K562 (cell line): ENCODE measurements at regions not wholly inside any gene's neighbourhood (a gene's known extent, or its start where the extent isn't known, plus 50 kb on each side); places are given as distances from the start of the nearest gene placed in this dataset.

ENCODE experiments used
- ARHGAP35 ChIP-seq: fragments of 450-650 bp; IDR thresholded peaks from 2 replicates; pipeline ENCODE4 v1.6.1; 2018; ENCODE audit not compliant: partially characterized antibody
- MXI1 ChIP-seq: IDR thresholded peaks from 2 replicates; pipeline ENCODE4 v1.6.1; 2011; ENCODE audit warnings: low read depth, mild to moderate bottlenecking, improper control_type of control experiment, low read length
- PCBP2 ChIP-seq: fragments of 200-400 bp; formaldehyde crosslinking; IDR thresholded peaks from 2 replicates; pipeline ENCODE4 v1.6.1; 2018; ENCODE audit warnings: low read length, low read depth, mild to moderate bottlenecking, moderate library complexity; ENCODE audit not compliant: poor library complexity, severe bottlenecking
- PTBP1 ChIP-seq: fragments of 200-400 bp; formaldehyde crosslinking; IDR thresholded peaks from 2 replicates; pipeline ENCODE4 v1.6.1; 2017; ENCODE audit warnings: low read depth, low read length
- RFX5 ChIP-seq: IDR thresholded peaks from 2 replicates; pipeline ENCODE4 v1.6.1; 2011; ENCODE audit warnings: low read depth, mild to moderate bottlenecking, improper control_type of control experiment, low read length
- TBL1XR1 ChIP-seq, 2 experiments: IDR thresholded peaks; 2 replicates each; pipeline ENCODE4 v1.6.1; 2012; ENCODE audit warnings: improper control_type of control experiment in 2 of 2, low read length in 2 of 2, mild to moderate bottlenecking in 1 of 2
- TFAM ChIP-seq: fragments of 250-450 bp; sonication (Bioruptor Pico); conservative IDR thresholded peaks from 2 replicates; pipeline ENCODE4 v1.5.0; 2021; ENCODE audit warnings: mild to moderate bottlenecking, moderate library complexity
- ZBTB40 ChIP-seq, 2 experiments: fragments of 450-650 bp in 1 of 2; sonication (generic) in 1 of 2; formaldehyde crosslinking in 1 of 2; IDR thresholded peaks; 2 replicates each; pipeline versions ENCODE4 v1.7.1 to v1.9.0; 2016 to 2022; ENCODE audit warnings: inconsistent platforms in 1 of 2, mild to moderate bottlenecking in 1 of 2, missing genetic modification reagents in 1 of 2
- ZNF133 ChIP-seq: fragments of 250-450 bp; sonication (Bioruptor Pico); IDR thresholded peaks from 2 replicates; pipeline ENCODE4 v1.4.0; 2020; ENCODE audit warnings: mild to moderate bottlenecking
- ZNF239 ChIP-seq: fragments of 250-450 bp; sonication (Bioruptor Pico); IDR thresholded peaks from 2 replicates; pipeline ENCODE4 v1.4.0; 2020; ENCODE audit warnings: mild to moderate bottlenecking
- ZNF436 ChIP-seq: fragments of 250-450, 450-650 bp; sonication (Bioruptor Pico); formaldehyde crosslinking; IDR thresholded peaks from 2 replicates; pipeline ENCODE4 v1.7.0; 2020; ENCODE audit warnings: mild to moderate bottlenecking
- ZSCAN29 ChIP-seq: fragments of 450-650 bp; IDR thresholded peaks from 2 replicates; pipeline ENCODE4 v1.6.1; 2017
- TF ChIP-seq, protein P1 (sequence below): fragments of 450-650 bp; IDR thresholded peaks from 2 replicates; pipeline ENCODE4 v1.6.1; 2016; ENCODE audit warnings: missing biosample characterization, missing genetic modification characterization

DNA sequence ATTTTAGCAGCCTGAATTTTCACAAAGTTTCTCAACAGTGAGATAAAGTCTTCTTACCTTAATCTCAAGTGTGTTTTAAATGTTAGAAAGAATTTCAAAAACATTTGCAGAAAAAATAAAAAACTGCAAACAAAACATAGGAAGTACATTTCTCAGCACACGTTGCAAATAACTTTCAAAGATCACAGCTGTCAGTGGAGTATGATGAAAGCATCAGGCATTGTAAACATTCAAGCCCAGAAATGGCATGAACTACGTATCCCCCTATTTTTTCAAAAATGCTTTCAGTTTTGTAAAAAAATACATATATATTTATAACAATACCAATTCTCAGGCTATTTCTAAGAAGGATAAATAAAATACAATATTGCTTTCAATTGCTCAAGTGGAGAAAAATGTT lies 320.6 kb upstream of the TFPI start (continued):
- TF ChIP-seq ZBTB40 (IDR thresholded peaks at IDR 0.05) = no peak
- TF ChIP-seq ZBTB40 (CRISPR knock-in tag; IDR thresholded peaks at IDR 0.05) = no peak
- no peak for TF ChIP-seq ARHGAP35
- no peak for TF ChIP-seq PCBP2
- TF ChIP-seq ZNF133 = no peak
- TF ChIP-seq ZNF436 (CRISPR knock-in tag) = no peak
- TF ChIP-seq ZNF239 (CRISPR knock-in tag) = no peak
- no peak for TF ChIP-seq RFX5
- TF ChIP-seq PTBP1 = no peak
- TF ChIP-seq TBL1XR1 (IDR thresholded peaks at IDR 0.05; ENCODE audit: low read length in 2 of 2) = no peak
- TF ChIP-seq TFAM (CRISPR knock-in tag) = no peak
- no peak for TF ChIP-seq MXI1
- no peak for TF ChIP-seq ZSCAN29
- TF ChIP-seq, protein P1, sequence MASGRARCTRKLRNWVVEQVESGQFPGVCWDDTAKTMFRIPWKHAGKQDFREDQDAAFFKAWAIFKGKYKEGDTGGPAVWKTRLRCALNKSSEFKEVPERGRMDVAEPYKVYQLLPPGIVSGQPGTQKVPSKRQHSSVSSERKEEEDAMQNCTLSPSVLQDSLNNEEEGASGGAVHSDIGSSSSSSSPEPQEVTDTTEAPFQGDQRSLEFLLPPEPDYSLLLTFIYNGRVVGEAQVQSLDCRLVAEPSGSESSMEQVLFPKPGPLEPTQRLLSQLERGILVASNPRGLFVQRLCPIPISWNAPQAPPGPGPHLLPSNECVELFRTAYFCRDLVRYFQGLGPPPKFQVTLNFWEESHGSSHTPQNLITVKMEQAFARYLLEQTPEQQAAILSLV = no peak
